HPDE6-E6E7 (cell line): ENCODE measurements at regions not wholly inside any gene's neighbourhood (a gene's known extent, or its start where the extent isn't known, plus 50 kb on each side); places are given as distances from the start of the nearest gene placed in this dataset.
"Not testable (repeated sequence)": the region's sequence is repeated elsewhere in the genome, so short reads cannot be mapped to it uniquely, and the experiment has no call there.

Source experiments
- DNase-seq: peaks from one replicate; pipeline ENCODE4 v3.0.0; 2011; ENCODE audit warnings: missing footprints; ENCODE audit errors: extremely low spot score

DNA sequence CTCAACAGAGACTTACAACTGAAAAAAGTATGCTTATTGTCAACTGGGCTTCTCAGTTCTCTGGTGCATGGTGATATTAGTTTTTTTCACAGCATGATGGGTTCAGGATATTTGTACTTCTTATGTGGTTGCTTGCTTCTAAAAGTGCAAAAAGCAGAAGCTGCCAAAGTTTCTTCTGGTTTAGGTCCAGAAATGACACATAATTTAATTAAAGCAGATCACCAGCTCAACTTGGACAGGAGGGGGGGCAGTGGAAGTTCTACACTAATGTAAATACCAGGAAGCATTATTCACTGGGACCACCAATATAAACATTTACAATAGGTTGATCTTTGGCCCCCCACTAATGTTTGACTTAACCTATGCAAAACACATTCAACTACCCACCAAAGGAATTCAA, 354.8 kb upstream of the BRINP3 start:
- DNase-seq, result no peak

DNA sequence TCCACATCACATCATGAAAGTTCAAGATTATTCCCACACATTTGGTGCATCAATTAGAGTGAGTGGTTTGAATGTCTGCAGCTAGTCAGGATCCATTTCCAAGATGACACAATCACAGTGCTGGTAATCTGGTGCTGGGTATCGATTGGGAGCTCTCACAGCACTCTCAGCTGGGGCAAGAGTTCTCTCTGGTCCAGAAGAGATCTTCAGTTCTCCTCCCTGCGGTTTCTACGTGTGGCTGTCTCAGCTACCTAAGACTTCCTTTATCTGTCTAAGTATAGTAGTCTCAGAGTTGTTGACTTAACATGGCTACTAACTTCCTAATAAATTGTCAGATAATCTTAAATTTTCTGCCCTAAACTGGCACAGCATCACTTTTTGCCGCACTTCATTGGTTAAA, 358.0 kb upstream of the BRINP3 start:
- no peak for DNase-seq

DNA sequence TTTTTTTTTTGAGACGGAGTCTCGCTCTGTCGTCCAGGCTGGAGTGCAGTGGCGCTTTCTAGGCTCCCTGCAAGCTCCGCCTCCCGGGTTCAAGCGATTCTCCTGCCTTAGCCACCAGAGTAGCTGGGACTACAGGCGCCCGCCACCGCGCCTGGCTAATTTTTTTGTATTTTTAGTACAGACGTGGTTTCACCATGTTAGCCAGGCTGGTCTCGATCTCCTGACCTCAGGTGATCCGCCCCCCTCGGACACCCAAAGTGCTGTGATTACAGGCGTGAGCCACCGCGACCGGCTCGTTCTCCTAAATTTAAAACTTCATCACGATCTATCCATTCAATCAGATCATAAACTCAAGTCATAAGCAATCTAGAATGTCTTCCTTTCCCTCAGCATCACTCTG, 359.5 kb upstream of the BRINP3 start:
- DNase-seq, result not testable (repeated sequence)

DNA sequence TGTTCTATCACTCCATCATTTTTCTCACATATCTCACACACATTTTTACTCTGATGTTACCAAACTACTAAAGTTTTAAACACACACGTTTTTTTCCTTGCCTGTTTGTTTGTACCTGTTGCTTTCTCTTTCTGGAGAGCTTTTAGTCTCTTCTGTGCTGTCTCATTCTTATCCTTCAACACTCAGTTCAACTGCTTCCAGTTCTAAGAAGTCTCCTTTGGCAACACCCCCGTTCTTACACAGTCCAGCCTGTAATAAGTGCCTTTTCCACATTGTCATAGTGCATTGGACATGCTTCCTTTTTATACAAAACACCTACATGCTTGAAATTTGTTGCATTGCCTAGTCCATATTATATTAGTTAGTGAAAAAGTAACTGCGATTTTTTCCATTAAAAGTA, 360.2 kb upstream of the BRINP3 start:
- no peak for DNase-seq

DNA sequence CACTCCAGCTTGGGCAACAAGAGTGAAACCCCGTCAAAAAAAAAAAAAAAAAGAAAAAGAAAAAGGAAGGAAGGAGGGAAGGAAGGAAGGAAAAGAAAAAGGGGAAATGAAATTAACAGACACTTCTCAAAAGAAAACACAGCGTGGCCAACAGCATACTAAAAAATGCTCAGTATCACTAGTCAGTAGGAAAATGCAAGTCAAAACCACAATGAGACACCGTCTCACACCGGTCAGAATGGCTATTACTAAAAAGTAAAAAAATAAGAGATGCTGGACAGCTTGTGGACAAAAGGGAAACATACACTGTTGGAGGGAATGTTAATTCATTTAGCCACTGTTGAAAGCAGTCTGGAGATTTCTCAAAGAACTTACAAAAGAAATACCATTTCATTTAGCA, 369.5 kb upstream of the BRINP3 start:
- no peak for DNase-seq

DNA sequence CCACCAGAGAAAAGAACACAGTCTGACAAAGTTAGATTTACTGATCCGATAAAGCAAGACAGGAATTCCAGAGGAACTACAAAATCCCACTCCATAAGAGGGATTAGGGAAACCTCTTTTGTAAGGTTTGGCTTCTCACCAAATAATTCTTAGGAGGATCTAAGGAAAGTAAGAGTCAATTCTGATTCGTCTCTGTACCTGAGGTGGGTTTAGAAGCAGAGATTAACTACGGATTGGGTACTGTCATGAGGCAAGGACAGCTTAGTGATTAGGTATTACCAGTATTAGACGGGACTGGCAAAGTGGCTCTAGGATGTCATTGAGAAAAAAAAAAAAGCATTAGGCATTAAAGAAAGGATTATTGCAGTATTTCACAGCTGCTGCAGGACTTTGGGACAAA, 371.7 kb upstream of the BRINP3 start:
- DNase-seq, result no peak

DNA sequence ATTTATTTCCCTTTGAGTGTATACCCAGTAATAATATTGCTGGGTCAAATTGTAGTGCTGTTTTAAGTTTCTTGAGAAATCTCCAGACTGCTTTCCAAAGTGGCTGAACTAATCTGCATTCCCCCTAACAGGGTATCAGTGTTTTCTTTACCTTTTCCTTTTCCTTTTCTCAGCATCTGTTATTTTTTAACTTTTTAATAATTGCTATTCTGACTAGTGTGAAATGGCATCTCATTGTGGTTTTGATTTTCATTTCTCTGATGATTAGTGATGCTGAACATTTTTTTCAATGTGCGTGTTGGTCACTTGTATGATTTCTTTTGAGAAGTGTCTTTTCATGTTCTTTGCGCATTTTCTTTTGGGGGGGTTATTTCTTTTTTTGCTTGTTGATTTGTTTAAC, 374.9 kb upstream of the BRINP3 start:
- no peak for DNase-seq

DNA sequence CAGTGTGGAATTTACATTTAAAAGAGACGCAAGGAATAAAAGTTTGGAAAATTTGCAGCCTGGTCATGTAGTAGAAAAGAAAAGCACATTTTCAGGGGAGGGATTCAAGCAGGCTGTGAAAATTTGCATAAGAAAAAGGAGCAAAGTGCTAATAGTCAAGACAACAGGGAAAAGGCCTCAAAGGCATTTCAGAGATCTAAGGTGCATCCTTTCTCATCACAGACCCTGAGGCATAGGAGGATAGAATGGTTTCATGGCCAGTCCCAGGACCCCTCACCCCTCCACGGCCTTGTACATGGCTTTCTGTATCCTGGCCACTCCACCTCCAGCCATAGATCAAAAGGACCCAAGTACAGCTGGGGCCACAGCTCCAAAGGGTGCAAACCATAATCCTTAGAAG, 380.5 kb upstream of the BRINP3 start:
- DNase-seq, result no peak

DNA sequence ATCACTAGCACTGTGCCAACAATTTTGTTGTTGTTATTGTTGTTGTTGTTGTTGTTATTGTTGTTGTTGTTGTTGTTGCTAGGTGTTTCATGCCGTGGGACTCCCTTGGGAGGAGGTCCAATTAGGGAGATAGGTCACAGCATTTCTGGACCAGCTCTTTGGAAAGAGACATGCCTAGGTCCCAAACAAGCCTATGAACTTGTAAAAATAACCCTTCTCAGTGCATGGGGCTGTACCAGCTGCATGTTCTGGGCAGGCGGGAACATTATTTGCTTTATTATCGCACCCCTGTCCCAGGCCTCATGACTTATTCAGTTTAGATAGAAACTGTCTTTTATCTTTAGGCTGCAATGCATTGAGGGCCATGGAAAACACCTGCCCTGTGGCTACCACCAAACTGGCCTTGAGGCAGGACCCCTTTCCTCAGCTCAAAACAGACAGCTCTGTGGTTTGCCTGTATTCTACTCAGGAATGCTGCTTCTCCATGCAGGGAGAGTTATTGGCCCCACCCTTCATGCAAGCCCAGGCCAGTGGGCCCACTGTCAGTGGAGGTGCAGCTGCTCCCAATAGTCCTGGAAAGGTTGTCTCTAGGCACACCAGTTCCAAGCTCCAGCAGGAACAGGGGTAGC, 386.5 kb upstream of the BRINP3 start:
- DNase-seq, result peak; percentile 1

DNA sequence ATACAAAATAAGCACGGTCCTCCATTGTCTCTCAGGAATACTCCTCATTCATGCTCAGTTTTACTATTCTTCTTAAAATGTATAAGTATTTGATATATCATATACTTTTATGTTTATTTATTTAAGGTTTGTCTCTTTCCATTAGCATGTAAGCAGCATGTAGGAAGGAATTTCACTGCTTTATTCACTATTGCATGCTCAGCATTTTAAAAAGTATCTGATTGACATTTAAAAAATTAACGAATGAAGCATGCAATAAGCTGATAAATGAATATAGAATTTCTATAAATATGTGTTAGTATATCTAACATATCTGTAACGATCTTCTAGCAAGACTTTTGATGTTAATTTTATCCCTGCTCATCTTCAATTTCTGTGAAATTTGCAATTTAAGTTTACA, 402.7 kb upstream of the BRINP3 start:
- no peak for DNase-seq

DNA sequence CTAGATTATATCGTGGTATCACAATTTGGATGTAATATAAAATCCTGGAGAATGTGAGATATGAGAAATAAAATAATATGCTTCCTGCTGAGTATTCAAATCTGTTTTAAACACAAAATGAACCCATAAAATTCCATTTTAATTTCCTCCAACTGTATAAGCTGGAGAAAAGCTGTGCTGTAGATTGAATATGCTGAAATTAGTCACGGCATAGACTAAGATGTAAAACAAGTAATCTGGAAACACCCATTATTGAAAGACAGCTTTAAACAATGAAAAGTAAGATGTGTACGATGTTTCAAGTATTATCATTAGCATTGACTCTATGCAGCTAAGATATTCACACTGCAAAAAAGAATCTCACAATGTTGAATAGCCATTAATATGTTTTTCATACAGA, 403.4 kb upstream of the BRINP3 start:
- no peak for DNase-seq

DNA sequence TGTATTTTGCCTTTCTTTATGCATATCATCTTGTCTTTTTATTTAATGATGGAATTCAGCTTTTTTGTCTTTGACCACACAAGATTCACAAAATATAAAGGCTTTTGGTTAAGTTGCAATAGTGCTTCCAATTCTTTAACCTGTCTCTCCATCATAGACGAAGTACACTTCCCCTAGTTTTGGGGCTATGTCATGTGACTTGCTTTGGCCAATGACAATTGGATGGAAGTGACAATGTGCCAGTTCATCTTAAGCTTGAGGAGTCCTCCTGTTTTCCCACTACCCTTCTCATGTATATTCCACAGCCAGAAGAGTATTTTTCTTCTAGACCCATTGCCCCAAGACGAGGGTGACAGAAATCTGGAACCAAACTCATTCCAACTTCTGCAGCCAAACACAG, 419.6 kb upstream of the BRINP3 start:
- no peak for DNase-seq

DNA sequence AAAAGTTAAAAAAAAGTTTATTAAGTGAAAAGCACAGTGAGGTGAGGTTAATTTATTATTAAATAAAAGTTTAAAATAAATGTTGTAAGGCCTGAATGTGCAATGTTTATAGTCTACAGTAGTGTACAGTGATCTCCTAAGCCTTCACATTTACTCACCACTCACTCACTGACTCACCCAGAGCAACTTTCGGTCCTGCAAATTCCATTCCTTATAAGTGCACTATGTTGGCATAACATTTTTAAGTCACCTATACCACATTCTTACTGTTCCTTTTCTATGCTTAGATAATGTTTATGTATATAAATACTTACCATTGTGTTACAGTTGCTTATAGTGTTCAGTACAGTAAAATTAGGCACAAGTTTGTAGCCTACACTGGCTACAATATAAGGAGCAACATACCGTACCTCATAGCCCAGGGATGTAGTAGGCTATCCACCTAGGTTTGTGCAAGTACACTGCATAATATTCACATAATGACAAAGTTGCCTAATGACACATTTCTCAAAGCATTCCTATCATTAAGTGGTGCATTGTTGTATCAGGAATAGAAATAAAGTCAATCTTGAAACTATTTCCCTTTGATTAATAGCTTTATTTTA, 426.5 kb upstream of the BRINP3 start:
- no peak for DNase-seq

DNA sequence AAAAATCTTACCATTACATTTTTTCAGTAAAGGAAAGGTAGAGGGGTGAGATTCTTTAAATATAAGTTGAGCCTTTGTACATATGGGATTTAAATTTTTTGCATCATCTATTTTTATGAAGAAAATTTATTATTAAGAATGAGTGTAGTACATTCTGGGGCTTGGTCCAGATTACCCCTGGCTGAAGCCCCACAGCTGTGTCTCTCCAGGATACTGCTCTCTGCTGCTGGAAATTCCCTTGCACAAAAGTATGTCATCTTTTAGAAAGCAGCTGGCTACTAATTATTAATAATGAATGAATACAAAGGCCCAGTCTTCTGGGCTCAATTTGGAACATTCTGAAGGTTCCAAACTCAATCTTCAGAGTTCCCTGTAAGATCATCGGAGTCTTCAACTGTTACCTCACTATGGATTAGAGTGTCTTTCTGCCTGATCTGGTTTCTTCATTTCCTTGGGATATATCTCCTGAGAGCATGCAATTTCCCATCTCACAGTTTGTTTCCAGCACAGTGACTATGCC, 428.6 kb upstream of the BRINP3 start:
- DNase-seq, result no peak

DNA sequence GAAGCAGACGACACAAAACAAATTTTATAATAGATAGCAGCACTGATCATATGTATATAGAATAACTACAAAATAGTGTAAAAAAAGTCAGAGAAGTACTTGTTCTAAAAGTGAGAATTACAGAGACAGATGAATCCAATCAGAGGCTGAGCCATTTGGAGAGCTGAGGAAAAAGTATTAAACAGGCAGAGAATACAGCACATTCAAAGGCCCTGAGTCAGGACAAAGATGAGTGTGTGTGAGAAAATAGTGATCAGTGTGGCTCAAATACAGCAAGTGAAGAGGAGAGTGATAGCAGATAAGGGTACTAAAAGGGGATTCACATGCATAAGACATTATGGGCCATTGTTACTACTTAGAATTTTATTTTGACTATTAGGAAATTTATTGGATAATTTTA, 430.6 kb upstream of the BRINP3 start:
- DNase-seq, result no peak

DNA sequence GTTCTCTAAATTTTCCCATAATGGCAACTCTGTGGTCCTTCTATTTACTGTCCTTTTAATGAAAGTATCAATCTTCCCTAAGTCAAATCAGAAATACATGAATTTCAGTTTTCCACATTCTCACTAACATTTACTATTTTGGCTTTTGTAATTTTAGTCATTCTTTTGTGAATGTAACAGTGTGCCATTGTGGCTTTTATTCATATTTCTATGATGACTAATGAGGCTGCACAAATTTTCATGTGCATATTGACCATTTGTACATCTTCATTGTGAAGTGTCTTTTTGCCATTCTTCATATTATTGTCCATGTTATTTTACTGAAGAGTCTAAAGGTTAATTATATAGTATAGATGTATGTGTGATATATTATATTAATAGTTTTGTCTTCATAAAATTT, 431.0 kb upstream of the BRINP3 start:
- no peak for DNase-seq

DNA sequence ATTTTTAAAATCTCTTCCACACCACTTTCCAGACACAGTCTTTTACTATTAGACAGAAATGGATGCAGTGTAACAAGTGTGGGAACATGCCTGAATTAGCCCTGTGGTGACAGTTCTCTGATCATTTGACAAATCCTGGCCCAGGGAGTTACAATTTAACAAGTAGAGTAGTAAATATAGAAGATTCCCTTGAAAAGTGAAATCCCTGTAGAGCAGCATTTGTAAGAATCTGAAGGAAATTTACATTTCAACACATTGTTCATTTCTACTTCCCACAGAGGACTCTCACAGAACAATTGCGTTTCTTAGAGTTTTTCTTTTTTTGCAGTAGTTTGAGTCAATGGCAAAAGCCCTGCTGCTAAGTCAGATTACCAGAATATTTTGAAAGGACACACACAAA, 458.3 kb upstream of the BRINP3 start:
- no peak for DNase-seq

DNA sequence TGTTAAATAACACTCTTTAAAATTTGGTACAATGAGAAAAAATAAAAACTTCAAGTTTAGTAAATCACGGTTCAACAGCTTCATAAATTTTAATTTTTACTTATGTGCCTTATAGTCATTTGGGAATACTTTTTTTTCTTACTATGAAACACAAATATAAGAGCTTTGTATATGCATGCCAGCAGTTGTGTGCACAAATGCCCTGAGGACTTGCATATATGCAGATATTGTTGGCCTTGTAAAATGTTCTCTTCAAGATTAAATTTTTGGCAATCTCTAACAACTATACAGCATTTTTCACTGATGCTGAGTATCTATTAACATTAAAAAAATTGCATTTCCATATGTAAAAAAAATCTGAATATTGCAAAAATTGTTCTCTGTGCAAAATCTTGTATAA, 458.7 kb upstream of the BRINP3 start:
- DNase-seq, result no peak

DNA sequence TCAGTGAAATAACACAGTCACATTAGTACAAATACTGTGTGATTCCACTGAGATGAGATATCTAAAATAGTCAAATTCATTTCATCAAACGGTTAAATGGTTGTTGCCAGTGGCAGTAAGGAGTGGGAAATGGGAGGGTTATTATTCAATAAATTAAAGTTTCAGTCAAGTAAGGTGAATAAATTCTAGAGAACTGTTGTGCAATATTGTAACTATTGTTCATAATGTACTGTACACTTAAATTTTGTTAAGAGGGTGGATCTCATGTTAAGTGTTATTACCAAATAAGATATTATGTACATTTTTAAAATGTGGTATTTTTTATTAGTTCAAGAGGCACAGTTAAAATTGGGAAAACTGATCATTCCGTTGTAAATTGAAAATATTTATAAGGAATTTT, 463.3 kb upstream of the BRINP3 start:
- DNase-seq, result no peak

DNA sequence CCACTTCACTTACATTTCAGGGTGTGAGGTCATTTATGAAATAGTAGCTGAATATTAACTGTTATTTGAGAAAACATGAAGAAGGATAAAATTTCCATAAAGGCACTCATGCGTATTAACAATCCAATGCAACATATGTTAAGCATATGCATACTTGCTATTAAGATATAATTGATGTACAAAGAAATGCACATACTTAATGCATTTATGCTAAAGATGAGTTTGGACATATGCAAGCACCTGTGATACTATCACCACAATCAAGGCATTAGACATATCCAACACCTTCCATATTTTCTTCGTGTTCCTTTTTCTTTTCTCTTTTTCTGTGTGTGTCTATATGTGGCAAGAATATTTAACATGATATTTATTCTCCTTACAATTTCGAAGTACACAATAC, 464.8 kb upstream of the BRINP3 start:
- DNase-seq, result no peak

DNA sequence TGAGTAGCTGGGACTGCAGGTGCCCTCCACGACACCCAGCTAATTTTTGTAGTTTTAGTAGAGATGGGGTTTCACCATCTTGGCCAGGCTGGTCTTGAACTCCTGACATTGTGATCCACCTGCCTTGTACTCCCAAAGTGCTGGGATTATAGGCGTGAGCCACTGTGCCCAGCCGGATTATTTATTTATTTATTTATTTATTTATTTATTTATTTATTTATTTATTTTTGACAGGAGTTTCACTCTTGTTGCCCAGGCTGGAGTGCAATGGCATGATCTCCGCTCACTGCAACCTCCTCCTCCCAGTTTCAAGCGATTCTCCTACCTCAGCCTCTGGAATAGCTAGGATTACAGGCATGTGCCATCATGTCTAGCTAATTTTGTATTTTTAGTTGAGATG, 466.1 kb upstream of the BRINP3 start:
- DNase-seq, result not testable (repeated sequence)

DNA sequence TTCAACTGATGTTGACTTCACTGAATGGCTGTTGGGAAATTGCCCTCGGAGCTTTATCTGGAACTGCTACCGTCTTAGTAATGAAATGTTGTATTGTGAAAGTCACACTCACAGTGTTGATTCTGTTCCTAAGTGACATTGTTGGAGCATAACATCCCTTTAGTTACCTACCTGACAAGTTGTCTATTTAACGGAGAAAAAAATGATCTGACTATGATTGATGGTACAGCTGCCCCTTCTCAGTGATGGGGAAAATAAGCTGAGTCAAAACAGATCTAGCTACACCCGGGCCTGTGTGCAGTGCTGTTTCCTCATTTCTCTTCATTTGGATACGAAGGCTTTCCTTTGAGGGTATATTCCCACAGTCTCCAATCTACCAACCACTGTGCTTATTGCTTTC, 472.3 kb upstream of the BRINP3 start:
- no peak for DNase-seq

DNA sequence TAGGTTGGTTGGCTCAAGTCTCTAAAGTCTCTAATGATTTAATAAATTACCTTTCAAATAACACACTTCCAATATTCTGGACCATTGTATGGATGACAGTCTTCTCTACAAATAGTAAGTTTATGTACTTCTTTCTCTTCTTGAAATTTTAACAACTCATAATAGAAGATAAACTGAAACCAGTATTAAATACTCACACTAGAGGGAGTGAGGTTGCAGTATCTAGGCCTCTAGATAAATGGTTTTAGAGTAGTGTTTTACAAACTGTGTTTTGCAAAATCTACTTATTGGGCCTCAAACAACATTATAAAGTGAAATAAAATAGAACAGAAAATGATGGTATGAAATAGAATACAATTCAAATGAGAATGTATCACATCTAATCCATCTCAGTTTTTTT, 479.9 kb upstream of the BRINP3 start:
- DNase-seq, result no peak

DNA sequence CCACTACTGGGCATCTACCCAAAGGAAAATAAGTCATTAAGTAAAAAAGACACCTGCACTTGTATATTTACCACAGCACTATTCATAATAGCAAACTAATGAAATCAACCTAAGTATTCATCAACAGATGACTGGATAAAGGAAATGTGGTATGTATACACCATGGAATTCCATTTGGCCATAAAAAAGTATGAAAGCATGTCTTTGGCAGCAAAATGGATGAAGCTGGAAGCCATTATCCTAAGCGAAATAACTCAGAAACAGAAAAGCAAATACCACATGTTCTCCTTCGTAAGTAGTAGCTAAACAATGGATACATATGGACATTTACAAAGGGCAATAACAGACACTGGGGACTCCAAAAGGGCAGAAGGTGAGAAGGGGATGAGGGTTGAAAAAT, 485.7 kb upstream of the BRINP3 start:
- DNase-seq, result no peak
